Neural progenitor cell (in vitro differentiated cells): ENCODE measurements at regions not wholly inside any gene's neighbourhood (a gene's known extent, or its start where the extent isn't known, plus 50 kb on each side); places are given as distances from the start of the nearest gene placed in this dataset.
"Not testable (repeated sequence)": the region's sequence is repeated elsewhere in the genome, so short reads cannot be mapped to it uniquely, and the experiment has no call there.

Experiments used
- DNase-seq: peaks from one replicate; pipeline ENCODE4 v3.0.0-alpha.2; 2016; ENCODE audit warnings: low spot score
- H2AFZ ChIP-seq: fragments of 200-600 bp; sonication (generic); replicated peaks from 2 replicates; pipeline ENCODE4 v1.6.1; 2016; ENCODE audit warnings: antibody characterized with exemption
- H3F3A ChIP-seq: fragments of 200-600 bp; sonication (generic); 2 replicates; pipeline ENCODE4 v1.6.1; 2016; ENCODE audit warnings: antibody characterized with exemption, low read depth
- H3K27ac ChIP-seq: fragments of 200-600 bp; sonication (generic); 2 replicates; pipeline ENCODE4 v1.5.1; 2016; ENCODE audit warnings: mild to moderate bottlenecking
- H3K27me3 ChIP-seq: fragments of 200-600 bp; sonication (generic); 2 replicates; pipeline ENCODE4 v1.6.1; 2016; ENCODE audit warnings: mild to moderate bottlenecking, moderate library complexity
- H3K36me3 ChIP-seq: fragments of 200-600 bp; sonication (generic); 2 replicates; pipeline ENCODE4 v1.5.1; 2016
- H3K4me1 ChIP-seq: fragments of 200-600 bp; sonication (generic); 2 replicates; pipeline ENCODE4 v1.6.1; 2016; ENCODE audit warnings: mixed run types
- H3K4me2 ChIP-seq: fragments of 200-600 bp; sonication (generic); 2 replicates; pipeline ENCODE4 v1.6.1; 2016
- H3K4me3 ChIP-seq: fragments of 200-600 bp; sonication (generic); 2 replicates; pipeline ENCODE4 v1.5.1; 2016
- H3K79me2 ChIP-seq: fragments of 200-600 bp; sonication (generic); 2 replicates; pipeline ENCODE4 v1.6.1; 2016; ENCODE audit warnings: low read depth
- H3K9ac ChIP-seq: fragments of 200-600 bp; sonication (generic); 2 replicates; pipeline ENCODE4 v1.6.1; 2016
- H3K9me3 ChIP-seq: fragments of 200-600 bp; sonication (generic); 2 replicates; pipeline ENCODE4 v1.5.1; 2016; ENCODE audit warnings: low read depth
- H4K20me1 ChIP-seq: fragments of 200-600 bp; sonication (generic); 2 replicates; pipeline ENCODE4 v1.6.1; 2016; ENCODE audit warnings: low read depth
- H3K27ac Mint-ChIP-seq: 3 replicates; pipeline ENCODE4 v1.8.0; 2021; ENCODE audit warnings: mixed read lengths
- H3K27me3 Mint-ChIP-seq: 2 replicates; pipeline ENCODE4 v1.8.0; 2022; ENCODE audit warnings: low read depth, mild to moderate bottlenecking, inconsistent platforms, moderate library complexity, mixed read lengths; ENCODE audit not compliant: insufficient read depth
- H3K36me3 Mint-ChIP-seq: 3 replicates; pipeline ENCODE4 v1.8.0; 2021; ENCODE audit warnings: mixed read lengths
- H3K4me1 Mint-ChIP-seq: 3 replicates; pipeline ENCODE4 v1.8.0; 2021; ENCODE audit warnings: mixed read lengths
- H3K4me3 Mint-ChIP-seq: 3 replicates; pipeline ENCODE4 v1.8.0; 2021; ENCODE audit warnings: mild to moderate bottlenecking, moderate library complexity, mixed read lengths
- H3K9me3 Mint-ChIP-seq: 3 replicates; pipeline ENCODE4 v1.8.0; 2020; ENCODE audit warnings: mixed read lengths
- EZH2 ChIP-seq: fragments of 200-600 bp; sonication (generic); IDR thresholded peaks from 2 replicates; pipeline ENCODE4 v1.6.1; 2017; ENCODE audit warnings: antibody characterized with exemption, mild to moderate bottlenecking, moderate library complexity
- EZH2phosphoT487 ChIP-seq: fragments of 200-600 bp; sonication (generic); IDR thresholded peaks from 2 replicates; pipeline ENCODE4 v1.6.1; 2017; ENCODE audit warnings: antibody characterized with exemption
- TF ChIP-seq, protein P1 (sequence below): fragments of 200-600 bp; sonication (generic); IDR thresholded peaks from 2 replicates; pipeline ENCODE4 v1.5.1; 2017; ENCODE audit warnings: antibody characterized with exemption, mild to moderate bottlenecking

DNA sequence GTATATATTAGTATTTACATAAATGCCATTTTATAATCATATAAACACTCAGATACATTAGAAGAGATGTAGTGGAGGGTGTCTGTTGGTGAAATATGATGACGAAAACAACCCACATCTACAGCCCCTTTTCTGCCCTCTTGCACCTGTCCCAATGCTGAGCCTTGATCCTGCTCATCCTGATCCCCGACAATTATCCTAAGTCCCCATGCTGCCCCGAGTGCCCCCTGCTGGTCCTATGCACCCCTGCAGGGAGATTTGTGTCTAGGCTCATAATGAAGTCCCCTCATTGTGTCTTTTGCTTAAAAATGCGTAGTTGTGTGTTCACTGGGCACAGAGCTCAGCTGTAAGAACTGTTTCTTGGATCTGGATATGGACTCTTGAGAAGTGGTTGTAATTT is 554.5 kb downstream of the TMEM121 start:
- no peak for DNase-seq
- no peaks in the 10 kb centered on the region for H3K27me3 Mint-ChIP-seq
- no peaks in the 10 kb centered on the region for H4K20me1 ChIP-seq
- no peaks in the 10 kb centered on the region for H3K4me1 Mint-ChIP-seq
- no peak overlapping the region for H3K27ac ChIP-seq
- no peak overlapping the region for H2AFZ ChIP-seq
- no peak overlapping the region for H3K27ac Mint-ChIP-seq
- no peaks in the 10 kb centered on the region for H3F3A ChIP-seq
- H3K9me3 Mint-ChIP-seq: peaks cover 13% of the 10 kb centered on the region
- no peak overlapping the region for H3K4me3 Mint-ChIP-seq
- no peak for TF ChIP-seq EZH2
- TF ChIP-seq, protein P1, sequence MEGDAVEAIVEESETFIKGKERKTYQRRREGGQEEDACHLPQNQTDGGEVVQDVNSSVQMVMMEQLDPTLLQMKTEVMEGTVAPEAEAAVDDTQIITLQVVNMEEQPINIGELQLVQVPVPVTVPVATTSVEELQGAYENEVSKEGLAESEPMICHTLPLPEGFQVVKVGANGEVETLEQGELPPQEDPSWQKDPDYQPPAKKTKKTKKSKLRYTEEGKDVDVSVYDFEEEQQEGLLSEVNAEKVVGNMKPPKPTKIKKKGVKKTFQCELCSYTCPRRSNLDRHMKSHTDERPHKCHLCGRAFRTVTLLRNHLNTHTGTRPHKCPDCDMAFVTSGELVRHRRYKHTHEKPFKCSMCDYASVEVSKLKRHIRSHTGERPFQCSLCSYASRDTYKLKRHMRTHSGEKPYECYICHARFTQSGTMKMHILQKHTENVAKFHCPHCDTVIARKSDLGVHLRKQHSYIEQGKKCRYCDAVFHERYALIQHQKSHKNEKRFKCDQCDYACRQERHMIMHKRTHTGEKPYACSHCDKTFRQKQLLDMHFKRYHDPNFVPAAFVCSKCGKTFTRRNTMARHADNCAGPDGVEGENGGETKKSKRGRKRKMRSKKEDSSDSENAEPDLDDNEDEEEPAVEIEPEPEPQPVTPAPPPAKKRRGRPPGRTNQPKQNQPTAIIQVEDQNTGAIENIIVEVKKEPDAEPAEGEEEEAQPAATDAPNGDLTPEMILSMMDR: no peak
- TF ChIP-seq EZH2phosphoT487: no peak
- H3K4me3 ChIP-seq: no peak overlapping the region
- no peak overlapping the region for H3K4me2 ChIP-seq
- H3K36me3 ChIP-seq: no peaks in the 10 kb centered on the region
- H3K36me3 Mint-ChIP-seq: no peaks in the 10 kb centered on the region
- H3K27me3 ChIP-seq: no peaks in the 10 kb centered on the region
- no peak overlapping the region for H3K9ac ChIP-seq
- no peaks in the 10 kb centered on the region for H3K4me1 ChIP-seq
- H3K79me2 ChIP-seq: no peaks in the 10 kb centered on the region
- no peaks in the 10 kb centered on the region for H3K9me3 ChIP-seq

DNA sequence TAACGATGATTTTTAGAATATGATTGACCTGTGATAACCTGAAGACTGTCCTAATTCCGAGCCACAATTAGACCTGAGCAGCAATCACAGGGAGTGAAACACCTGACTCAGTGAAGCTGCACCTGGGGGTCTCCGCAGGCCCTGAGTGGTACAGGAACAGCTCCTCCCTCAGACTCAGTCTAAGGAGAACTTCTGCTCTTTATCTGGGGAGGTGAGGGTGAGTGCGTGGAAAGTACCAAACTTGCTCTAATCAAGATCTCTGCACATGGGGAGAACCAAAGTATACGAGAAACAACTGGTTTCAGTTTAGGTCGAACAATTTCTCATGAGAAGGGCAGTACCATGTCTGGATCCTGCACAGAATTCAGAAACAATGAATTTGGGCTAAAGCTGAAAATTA is 555.3 kb downstream of the TMEM121 start:
- H3K9ac ChIP-seq, H3K27ac ChIP-seq, H3K27me3 Mint-ChIP-seq, H3K27me3 ChIP-seq, H3K4me1 ChIP-seq, H3K36me3 Mint-ChIP-seq, H2AFZ ChIP-seq, H3K36me3 ChIP-seq, H3K27ac Mint-ChIP-seq, H3K79me2 ChIP-seq, H3K4me3 Mint-ChIP-seq, H3K9me3 ChIP-seq, H4K20me1 ChIP-seq, DNase-seq, H3K4me3 ChIP-seq, H3F3A ChIP-seq, H3K4me2 ChIP-seq, H3K4me1 Mint-ChIP-seq: not testable (repeated sequence)
- H3K9me3 Mint-ChIP-seq: peaks cover 15% of the 10 kb centered on the region

DNA sequence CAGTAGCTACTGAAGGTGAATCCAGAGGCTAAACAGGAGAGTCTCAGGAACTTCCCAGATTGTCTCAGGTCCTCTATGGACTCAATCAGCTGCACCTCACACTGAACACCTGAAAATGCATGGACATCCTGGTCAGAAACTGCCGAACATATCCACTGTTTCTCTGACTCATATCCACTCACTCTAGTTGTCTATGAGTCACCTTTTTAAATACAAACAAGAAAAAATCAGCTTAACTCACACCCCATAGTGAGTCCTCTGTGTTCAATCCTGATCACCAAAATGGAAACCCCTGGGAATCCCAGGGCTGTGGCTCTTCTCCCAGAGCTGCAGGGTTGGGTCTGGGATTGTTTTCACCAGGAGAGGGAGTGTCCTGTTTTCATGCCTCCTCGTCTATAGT is 556.7 kb downstream of the TMEM121 start:
- Mint-ChIP-seq H3K27ac (no peak overlapping the region), H3K27me3 (no peaks in the 10 kb centered on the region), H3K4me3 (no peak overlapping the region), H3K9me3 (peaks cover 15% of the 10 kb centered on the region), H3K36me3 (no peaks in the 10 kb centered on the region), H3K4me1 (no peaks in the 10 kb centered on the region)
- H3K4me3 ChIP-seq: no peak overlapping the region
- H2AFZ ChIP-seq: no peak overlapping the region
- no peaks in the 10 kb centered on the region for H3F3A ChIP-seq
- TF ChIP-seq EZH2: no peak
- no peak for TF ChIP-seq EZH2phosphoT487
- TF ChIP-seq, protein P1: no peak
- no peaks in the 10 kb centered on the region for H3K4me1 ChIP-seq
- no peak for DNase-seq
- H3K79me2 ChIP-seq: no peaks in the 10 kb centered on the region
- no peaks in the 10 kb centered on the region for H3K9me3 ChIP-seq
- no peak overlapping the region for H3K4me2 ChIP-seq
- H3K36me3 ChIP-seq: no peaks in the 10 kb centered on the region
- no peaks in the 10 kb centered on the region for H3K27me3 ChIP-seq
- H4K20me1 ChIP-seq: no peaks in the 10 kb centered on the region
- no peak overlapping the region for H3K9ac ChIP-seq
- no peak overlapping the region for H3K27ac ChIP-seq

GRCh38 chr14:106087837-106088236 is 561.5 kb downstream of the TMEM121 start:
- Histone ChIP-seq H3K4me2 (no peak overlapping the region), H3K27me3 (no peaks in the 10 kb centered on the region), H3K36me3 (no peaks in the 10 kb centered on the region), H3K9me3 (no peaks in the 10 kb centered on the region), H4K20me1 (no peaks in the 10 kb centered on the region), H3K4me3 (no peak overlapping the region), H3K27ac (no peak overlapping the region), H3K4me1 (no peaks in the 10 kb centered on the region), H3K9ac (no peak overlapping the region), H3K79me2 (no peaks in the 10 kb centered on the region), H2AFZ (no peak overlapping the region), H3F3A (no peaks in the 10 kb centered on the region)
- TF ChIP-seq, protein P1: no peak
- no peak for TF ChIP-seq EZH2phosphoT487
- TF ChIP-seq EZH2: no peak
- no peak for DNase-seq
- no peaks in the 10 kb centered on the region for H3K27me3 Mint-ChIP-seq
- H3K4me1 Mint-ChIP-seq: no peaks in the 10 kb centered on the region
- no peaks in the 10 kb centered on the region for H3K36me3 Mint-ChIP-seq
- peaks cover 5% of the 10 kb centered on the region for H3K9me3 Mint-ChIP-seq
- no peak overlapping the region for H3K27ac Mint-ChIP-seq
- H3K4me3 Mint-ChIP-seq: no peak overlapping the region

GRCh38 chr14:106088860-106089259 is 562.5 kb downstream of the TMEM121 start:
- not testable (repeated sequence) for H3K27ac Mint-ChIP-seq, H3K36me3 Mint-ChIP-seq, H3K79me2 ChIP-seq, H3K27me3 ChIP-seq, H3K36me3 ChIP-seq, H3K4me3 Mint-ChIP-seq, H3F3A ChIP-seq, H3K4me1 ChIP-seq, H4K20me1 ChIP-seq, H3K27ac ChIP-seq, H3K9me3 ChIP-seq, H3K9me3 Mint-ChIP-seq, H3K4me2 ChIP-seq, DNase-seq, H3K4me1 Mint-ChIP-seq, H3K9ac ChIP-seq, H3K4me3 ChIP-seq, H2AFZ ChIP-seq, H3K27me3 Mint-ChIP-seq
